ENCODE measurements at regions not wholly inside any gene's neighbourhood (a gene's known extent, or its start where the extent isn't known, plus 50 kb on each side); places are given as distances from the start of the nearest gene placed in this dataset.
"Not testable (repeated sequence)": the region's sequence is repeated elsewhere in the genome, so short reads cannot be mapped to it uniquely, and the experiment has no call there.

DNA sequence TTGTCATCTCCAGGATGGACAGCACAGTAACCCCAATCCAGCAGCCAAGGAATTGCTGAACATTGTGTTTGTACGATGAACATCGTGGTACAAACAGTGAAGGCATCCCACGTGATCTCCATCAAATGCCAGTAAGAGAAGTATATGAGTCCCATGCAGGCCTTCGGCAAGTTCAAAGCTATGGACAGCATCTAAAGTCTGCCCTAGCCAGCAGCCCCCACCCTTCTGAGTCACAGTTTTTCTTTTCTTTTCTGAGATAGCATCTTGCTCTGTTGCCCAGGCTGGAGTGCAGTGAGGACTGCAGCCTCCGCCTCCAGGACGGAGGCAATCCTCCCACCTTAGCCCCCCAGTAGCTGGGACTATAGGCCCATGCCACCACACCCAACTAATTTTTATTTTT is 71.0 kb upstream of the SRD5A2 start:
- DNase-seq, result no peak

DNA sequence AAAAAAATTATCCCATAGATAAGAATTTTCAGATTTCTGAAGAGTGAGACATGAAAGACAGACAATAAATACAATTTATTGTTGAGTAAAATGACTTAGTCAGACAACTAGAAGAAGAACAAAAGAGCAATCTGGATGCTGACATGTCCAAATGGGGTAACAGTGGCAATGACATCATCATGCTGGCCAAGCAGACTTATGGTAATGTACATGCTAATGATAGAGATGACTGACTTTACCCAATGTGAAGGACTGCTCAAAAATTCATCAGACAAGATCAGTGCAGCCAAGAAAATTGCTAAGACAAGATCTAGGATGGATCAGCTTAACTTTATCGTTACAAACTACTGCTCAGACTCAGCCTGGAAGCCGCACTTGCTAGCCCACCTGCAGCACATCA is 70.5 kb upstream of the SRD5A2 start:
- no peak for DNase-seq

DNA sequence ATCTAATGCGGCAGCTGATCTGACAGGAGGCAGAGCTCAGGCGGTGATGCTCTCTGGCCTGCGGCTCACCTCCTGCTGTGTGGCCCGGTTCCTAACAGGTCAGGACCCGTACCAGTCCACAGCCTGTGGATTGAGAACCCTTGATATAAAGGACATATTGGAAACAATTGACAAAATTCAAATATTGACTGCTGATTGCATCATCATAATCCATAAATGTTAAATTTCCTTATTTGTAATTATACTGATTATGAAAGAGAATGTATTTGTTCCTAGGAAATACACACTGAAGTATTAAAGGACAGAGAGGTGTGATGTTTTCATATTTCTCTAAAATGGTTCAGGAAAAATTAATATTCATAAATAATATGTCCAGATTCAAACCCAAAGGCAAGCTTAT is 63.8 kb upstream of the SRD5A2 start:
- DNase-seq, result no peak

DNA sequence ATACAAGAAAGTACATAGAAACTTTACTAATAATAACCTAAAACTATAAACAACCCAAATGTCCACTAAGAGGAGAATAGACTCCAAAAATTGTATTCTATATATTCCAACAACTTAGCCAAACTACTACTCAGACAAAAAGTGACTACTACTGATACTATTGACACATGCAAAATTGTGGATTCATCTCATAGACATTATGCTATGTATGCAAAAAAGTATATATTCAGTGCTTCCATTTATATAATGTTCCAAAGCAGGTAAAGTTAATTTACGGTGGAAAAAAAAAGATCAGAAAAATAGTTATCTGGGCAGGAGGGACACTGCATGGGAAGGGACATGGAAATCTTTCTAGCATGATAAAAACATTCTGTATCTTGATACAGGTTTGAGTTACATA is 62.0 kb upstream of the SRD5A2 start:
- no peak for DNase-seq

DNA sequence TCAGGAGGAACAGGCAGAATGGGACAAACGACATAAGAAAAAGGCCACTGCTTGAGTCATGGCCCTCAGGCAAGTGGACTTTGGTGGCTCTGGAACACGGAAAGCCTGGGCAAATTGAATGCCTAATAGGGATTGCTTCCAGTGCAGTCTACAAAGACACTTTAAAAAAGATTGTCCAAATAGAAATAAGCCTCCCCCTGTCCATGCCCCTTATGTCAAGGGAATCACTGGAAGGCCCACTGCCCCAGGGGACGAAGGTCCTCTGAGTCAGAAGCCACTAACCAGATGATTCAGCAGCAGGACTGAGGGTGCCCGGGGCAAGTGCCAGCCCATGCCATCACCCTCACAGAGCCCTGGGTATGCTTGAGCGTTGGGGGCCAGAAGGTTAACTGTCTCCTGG is 51.5 kb upstream of the SRD5A2 start:
- DNase-seq, result not testable (repeated sequence)

All from NCI-H446 treated with DMSO at 0.1 percent for 48 hours (cell line).